CD4-positive, alpha-beta T cell (primary cell): ENCODE measurements at regions not wholly inside any gene's neighbourhood (a gene's known extent, or its start where the extent isn't known, plus 50 kb on each side); places are given as distances from the start of the nearest gene placed in this dataset.

Source experiments
- ATAC-seq: fragments of 200-7000 bp; cut with Tn5 transposase; one replicate; pipeline ENCODE4 v1.10.0; 2022; ENCODE audit warnings: mild to moderate bottlenecking; ENCODE audit not compliant: poor library complexity
- CTCF ChIA-PET: fragments of 350-600 bp; sonication (Branson Sonifier 250); formaldehyde crosslinking; loops from one replicate; lab custom pipeline; 2021; ENCODE audit warnings: antibody characterized with exemption, inconsistent platforms; lab: Charles Lee
- POLR2A ChIA-PET: fragments of 350-600 bp; sonication (Branson Sonifier 250); formaldehyde crosslinking; loops from one replicate; lab custom pipeline; 2021; ENCODE audit warnings: antibody characterized with exemption, inconsistent platforms; lab: Charles Lee
- DNase-seq, 14 experiments: peaks; one replicate each; pipeline ENCODE4 v3.0.0-alpha.2; 2013 to 2020; ENCODE audit warnings: mixed read lengths in 2 of 14
- H3K27ac ChIP-seq, 2 donors: one replicate each; pipeline versions ENCODE4 v1.5.1 to v1.7.0; 2013; ENCODE audit warnings: low read length in 2 of 2, low read depth in 1 of 2, mild to moderate bottlenecking in 1 of 2
- H3K27me3 ChIP-seq, 2 experiments: 1 replicate in 1 of 2; 2 replicates in 1 of 2; pipeline versions ENCODE4 v1.6.1 to v1.7.0; 2013; ENCODE audit warnings: low read length in 2 of 2, control low read depth in 1 of 2, mild to moderate bottlenecking in 1 of 2, moderate library complexity in 1 of 2; ENCODE audit not compliant: insufficient read depth in 2 of 2, control insufficient read depth in 1 of 2
- H3K36me3 ChIP-seq: one replicate; pipeline ENCODE4 v1.6.1; 2013; ENCODE audit warnings: low read length, control low read depth; ENCODE audit not compliant: insufficient read depth
- H3K4me1 ChIP-seq: one replicate; pipeline ENCODE4 v1.6.1; 2013; ENCODE audit warnings: low read length, control low read depth; ENCODE audit not compliant: insufficient read depth
- H3K4me3 ChIP-seq: one replicate; pipeline ENCODE4 v1.5.1; 2013; ENCODE audit warnings: mild to moderate bottlenecking, low read length, moderate library complexity
- H3K9me3 ChIP-seq, 2 experiments: 1 replicate in 1 of 2; 2 replicates in 1 of 2; pipeline versions ENCODE4 v1.6.1 to v1.7.0; 2013; ENCODE audit warnings: low read length in 2 of 2, mild to moderate bottlenecking in 2 of 2, control low read depth in 1 of 2, moderate library complexity in 1 of 2; ENCODE audit not compliant: control insufficient read depth in 1 of 2, insufficient read depth in 1 of 2
- H3K27ac Mint-ChIP-seq: one replicate; pipeline ENCODE4 v1.8.0; 2020; ENCODE audit warnings: mixed read lengths
- H3K27me3 Mint-ChIP-seq: one replicate; pipeline ENCODE4 v1.8.0; 2021; ENCODE audit warnings: mixed read lengths
- H3K36me3 Mint-ChIP-seq: one replicate; pipeline ENCODE4 v1.8.0; 2021; ENCODE audit warnings: low read depth, mixed read lengths
- H3K4me1 Mint-ChIP-seq: one replicate; pipeline ENCODE4 v1.8.0; 2021; ENCODE audit warnings: low read depth, mixed read lengths
- H3K4me3 Mint-ChIP-seq: one replicate; pipeline ENCODE4 v1.8.0; 2020; ENCODE audit warnings: mild to moderate bottlenecking, mixed read lengths
- H3K9me3 Mint-ChIP-seq: one replicate; pipeline ENCODE4 v1.8.0; 2020; ENCODE audit warnings: mixed read lengths
- CTCF ChIP-seq: fragments of 200-600 bp; IDR thresholded peaks from one replicate; pipeline ENCODE4 v1.8.0; 2022; ENCODE audit warnings: antibody characterized with exemption, mild to moderate bottlenecking
- intact Hi-C, 2 experiments: fragments of 100-400 bp; cut with DNase I in 1 of 2; cut with micrococcal nuclease in 1 of 2; formaldehyde crosslinking; loops; one replicate each; pipeline versions ENCODE4 v1.15.1 to v1.9.0; 2023 to 2025; cut with DNase I, micrococcal nuclease

GRCh38 chr20:1833216-1833615 is 62.0 kb upstream of the SIRPA start:
- Histone ChIP-seq H3K36me3 (no peaks in the 10 kb centered on the region), H3K27ac (no peak overlapping the region), H3K4me1 (peaks cover 4% of the 10 kb centered on the region), H3K27me3 (peaks cover 3 to 6% of the 10 kb centered on the region in 2 experiments), H3K9me3 (peaks cover 0 to 4% of the 10 kb centered on the region in 2 experiments), H3K4me3 (no peak overlapping the region)
- H3K36me3 Mint-ChIP-seq, result no peaks in the 10 kb centered on the region
- no peak overlapping the region for H3K4me3 Mint-ChIP-seq
- no peaks in the 10 kb centered on the region for H3K4me1 Mint-ChIP-seq
- CTCF ChIA-PET, result no interaction called here
- no peak for TF ChIP-seq CTCF
- no peaks in the 10 kb centered on the region for H3K9me3 Mint-ChIP-seq
- H3K27ac Mint-ChIP-seq, result no peak overlapping the region
- DNase-seq (no peak), ATAC-seq (no peak)
- intact Hi-C loops, result no loop called here
- peaks cover 26% of the 10 kb centered on the region for H3K27me3 Mint-ChIP-seq
- POLR2A ChIA-PET, result no interaction called here

- DNase-seq, result no peak
- H3K4me1 Mint-ChIP-seq, result no peaks in the 10 kb centered on the region
- H3K9me3 Mint-ChIP-seq, result no peaks in the 10 kb centered on the region
- Histone ChIP-seq H3K27ac (no peak overlapping the region), H3K36me3 (no peaks in the 10 kb centered on the region), H3K9me3 (peaks cover 0 to 8% of the 10 kb centered on the region in 2 experiments), H3K4me1 (peaks cover 4% of the 10 kb centered on the region), H3K27me3 (peaks cover 3 to 6% of the 10 kb centered on the region in 2 experiments), H3K4me3 (no peak overlapping the region)
- no peak for TF ChIP-seq CTCF
- no peak overlapping the region for H3K27ac Mint-ChIP-seq
- H3K4me3 Mint-ChIP-seq, result no peak overlapping the region
- H3K36me3 Mint-ChIP-seq, result no peaks in the 10 kb centered on the region
- ChIA-PET POLR2A (no interaction called here), CTCF (no interaction called here)
- ATAC-seq, result no peak
- intact Hi-C loops, result no loop called here
- H3K27me3 Mint-ChIP-seq, result peaks cover 29% of the 10 kb centered on the region
Observed at GRCh38 chr20:1832634-1833033, 62.6 kb upstream of the SIRPA start.

- H3K36me3 Mint-ChIP-seq, result no peaks in the 10 kb centered on the region
- TF ChIP-seq CTCF, result no peak
- Histone ChIP-seq H3K4me3 (no peak overlapping the region), H3K4me1 (peaks cover 4% of the 10 kb centered on the region), H3K9me3 (peaks cover 0 to 8% of the 10 kb centered on the region in 2 experiments), H3K27ac (no peak overlapping the region), H3K27me3 (peaks cover 3 to 6% of the 10 kb centered on the region in 2 experiments), H3K36me3 (no peaks in the 10 kb centered on the region)
- no peaks in the 10 kb centered on the region for H3K9me3 Mint-ChIP-seq
- H3K27ac Mint-ChIP-seq, result no peak overlapping the region
- ChIA-PET POLR2A (no interaction called here), CTCF (no interaction called here)
- H3K4me1 Mint-ChIP-seq, result no peaks in the 10 kb centered on the region
- DNase-seq (no peak), ATAC-seq (no peak)
- intact Hi-C loops, result no loop called here
- H3K27me3 Mint-ChIP-seq, result peaks cover 27% of the 10 kb centered on the region
- H3K4me3 Mint-ChIP-seq, result no peak overlapping the region
Observed at GRCh38 chr20:1831606-1832005, 63.6 kb upstream of the SIRPA start.
